Prostate gland (tissue), 2 donors: ENCODE measurements at regions not wholly inside any gene's neighbourhood (a gene's known extent, or its start where the extent isn't known, plus 50 kb on each side); places are given as distances from the start of the nearest gene placed in this dataset.

Source experiments
- POLR2A ChIP-seq: fragments of 450-650 bp; IDR thresholded peaks from one replicate; pipeline ENCODE4 v1.6.1; 2016; ENCODE audit warnings: antibody characterized with exemption, mild to moderate bottlenecking
- POLR2AphosphoS5 ChIP-seq: sonication (generic); formaldehyde crosslinking; IDR thresholded peaks from one replicate; pipeline ENCODE4 v1.6.1; 2017; ENCODE audit warnings: antibody characterized with exemption
- TF ChIP-seq, protein P1 (sequence below), 4 experiments: fragments of 200-600 bp in 2 of 4; fragments of 450-650 bp in 2 of 4; sonication (generic) in 2 of 4; IDR thresholded peaks; 1 replicate in 3 of 4; 2 replicates in 1 of 4; pipeline ENCODE4 v1.5.1; 2016 to 2019; ENCODE audit warnings: antibody characterized with exemption in 4 of 4, mild to moderate bottlenecking in 2 of 4, moderate library complexity in 2 of 4

DNA sequence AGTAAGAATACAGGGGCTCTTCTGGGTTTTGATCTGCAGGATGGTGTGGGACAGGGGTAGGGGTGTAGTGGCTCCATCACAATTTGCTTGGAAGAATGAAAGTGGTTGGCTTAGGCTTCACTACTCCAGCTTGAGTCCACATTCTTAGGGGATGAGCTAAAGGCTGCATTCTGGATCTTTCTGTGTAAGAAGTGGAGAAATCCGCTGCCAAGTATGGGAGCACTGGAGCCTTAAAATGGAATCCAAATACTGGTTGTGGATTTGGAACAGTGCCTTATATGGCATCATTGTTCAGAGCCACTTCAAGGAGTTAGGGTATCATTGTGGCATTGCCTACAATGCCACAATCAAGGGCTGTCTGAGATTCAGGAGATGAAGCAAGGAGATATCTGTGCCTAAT is 187.1 kb downstream of the LMO4 start:
- TF ChIP-seq POLR2A (no peak), POLR2AphosphoS5 (no peak)
- TF ChIP-seq, protein P1, sequence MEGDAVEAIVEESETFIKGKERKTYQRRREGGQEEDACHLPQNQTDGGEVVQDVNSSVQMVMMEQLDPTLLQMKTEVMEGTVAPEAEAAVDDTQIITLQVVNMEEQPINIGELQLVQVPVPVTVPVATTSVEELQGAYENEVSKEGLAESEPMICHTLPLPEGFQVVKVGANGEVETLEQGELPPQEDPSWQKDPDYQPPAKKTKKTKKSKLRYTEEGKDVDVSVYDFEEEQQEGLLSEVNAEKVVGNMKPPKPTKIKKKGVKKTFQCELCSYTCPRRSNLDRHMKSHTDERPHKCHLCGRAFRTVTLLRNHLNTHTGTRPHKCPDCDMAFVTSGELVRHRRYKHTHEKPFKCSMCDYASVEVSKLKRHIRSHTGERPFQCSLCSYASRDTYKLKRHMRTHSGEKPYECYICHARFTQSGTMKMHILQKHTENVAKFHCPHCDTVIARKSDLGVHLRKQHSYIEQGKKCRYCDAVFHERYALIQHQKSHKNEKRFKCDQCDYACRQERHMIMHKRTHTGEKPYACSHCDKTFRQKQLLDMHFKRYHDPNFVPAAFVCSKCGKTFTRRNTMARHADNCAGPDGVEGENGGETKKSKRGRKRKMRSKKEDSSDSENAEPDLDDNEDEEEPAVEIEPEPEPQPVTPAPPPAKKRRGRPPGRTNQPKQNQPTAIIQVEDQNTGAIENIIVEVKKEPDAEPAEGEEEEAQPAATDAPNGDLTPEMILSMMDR (IDR thresholded peaks at IDR 0.05): no peak
